Endothelial cell of hepatic sinusoid (primary cell): ENCODE measurements at regions not wholly inside any gene's neighbourhood (a gene's known extent, or its start where the extent isn't known, plus 50 kb on each side); places are given as distances from the start of the nearest gene placed in this dataset.

Experiments used
- in situ Hi-C: cut with HindIII; loops from 2 replicates; pipeline ENCODE4 v1.10.0; 2017; ENCODE audit warnings: low sequenced_read_pairs

GRCh38 chr7:53697913-53698312, 662.5 kb downstream of the POM121L12 start:
- in situ Hi-C loops, result no loop called here

GRCh38 chr7:53699215-53699837, 663.9 kb downstream of the POM121L12 start:
- in situ Hi-C loops, result no loop called here

GRCh38 chr7:53719122-53719521, 683.7 kb downstream of the POM121L12 start:
- in situ Hi-C loops, result no loop called here

GRCh38 chr7:53740971-53741370, 705.5 kb downstream of the POM121L12 start:
- in situ Hi-C loops, result no loop called here

GRCh38 chr7:53743697-53744402, 708.4 kb downstream of the POM121L12 start:
- in situ Hi-C loops, result no loop called here

- in situ Hi-C loops, result no loop called here
Measured at GRCh38 chr7:53744403-53744760, 708.9 kb downstream of the POM121L12 start.

- in situ Hi-C loops, result no loop called here
Measured at GRCh38 chr7:53756946-53757345, 721.5 kb downstream of the POM121L12 start.

- in situ Hi-C loops, result no loop called here
Measured at GRCh38 chr7:53768186-53768585, 732.8 kb downstream of the POM121L12 start.

GRCh38 chr7:53771701-53772100, 736.3 kb downstream of the POM121L12 start:
- in situ Hi-C loops, result no loop called here

- in situ Hi-C loops, result no loop called here
Measured at GRCh38 chr7:53776323-53776722, 740.9 kb downstream of the POM121L12 start.

- in situ Hi-C loops, result no loop called here
Measured at GRCh38 chr7:53789741-53790140, 752.4 kb upstream of the VSTM2A start.

GRCh38 chr7:53794816-53795215, 747.4 kb upstream of the VSTM2A start:
- in situ Hi-C loops, result no loop called here

- in situ Hi-C loops, result no loop called here
Measured at GRCh38 chr7:53800746-53801145, 741.4 kb upstream of the VSTM2A start.

GRCh38 chr7:53806119-53806518, 736.1 kb upstream of the VSTM2A start:
- in situ Hi-C loops, result no loop called here

GRCh38 chr7:53811555-53812079, 730.6 kb upstream of the VSTM2A start:
- in situ Hi-C loops, result no loop called here

- in situ Hi-C loops, result no loop called here
Measured at GRCh38 chr7:53812135-53812534, 730.0 kb upstream of the VSTM2A start.

- in situ Hi-C loops, result no loop called here
Measured at GRCh38 chr7:53835301-53835700, 706.9 kb upstream of the VSTM2A start.

- in situ Hi-C loops, result no loop called here
Measured at GRCh38 chr7:53877688-53878087, 664.5 kb upstream of the VSTM2A start.

- in situ Hi-C loops, result no loop called here
Measured at GRCh38 chr7:53900856-53901528, 641.2 kb upstream of the VSTM2A start.

GRCh38 chr7:53904355-53904754, 637.8 kb upstream of the VSTM2A start:
- in situ Hi-C loops, result no loop called here

GRCh38 chr7:53917637-53918036, 624.5 kb upstream of the VSTM2A start:
- in situ Hi-C loops, result no loop called here

GRCh38 chr7:53920011-53920410, 622.2 kb upstream of the VSTM2A start:
- in situ Hi-C loops, result no loop called here
